ENCODE measurements at regions not wholly inside any gene's neighbourhood (a gene's known extent, or its start where the extent isn't known, plus 50 kb on each side); places are given as distances from the start of the nearest gene placed in this dataset.

GRCh38 chr7:136326045-136326609, 349.0 kb upstream of the MTPN start:
- no peak for DNase-seq (ENCODE audit: low read depth)

GRCh38 chr7:136325578-136325977, 348.4 kb upstream of the MTPN start:
- no peak for DNase-seq (ENCODE audit: low read depth)
- H3K4me3 ChIP-seq (ENCODE audit: low read depth, low read length), result no peak overlapping the region
- TF ChIP-seq, protein P1, sequence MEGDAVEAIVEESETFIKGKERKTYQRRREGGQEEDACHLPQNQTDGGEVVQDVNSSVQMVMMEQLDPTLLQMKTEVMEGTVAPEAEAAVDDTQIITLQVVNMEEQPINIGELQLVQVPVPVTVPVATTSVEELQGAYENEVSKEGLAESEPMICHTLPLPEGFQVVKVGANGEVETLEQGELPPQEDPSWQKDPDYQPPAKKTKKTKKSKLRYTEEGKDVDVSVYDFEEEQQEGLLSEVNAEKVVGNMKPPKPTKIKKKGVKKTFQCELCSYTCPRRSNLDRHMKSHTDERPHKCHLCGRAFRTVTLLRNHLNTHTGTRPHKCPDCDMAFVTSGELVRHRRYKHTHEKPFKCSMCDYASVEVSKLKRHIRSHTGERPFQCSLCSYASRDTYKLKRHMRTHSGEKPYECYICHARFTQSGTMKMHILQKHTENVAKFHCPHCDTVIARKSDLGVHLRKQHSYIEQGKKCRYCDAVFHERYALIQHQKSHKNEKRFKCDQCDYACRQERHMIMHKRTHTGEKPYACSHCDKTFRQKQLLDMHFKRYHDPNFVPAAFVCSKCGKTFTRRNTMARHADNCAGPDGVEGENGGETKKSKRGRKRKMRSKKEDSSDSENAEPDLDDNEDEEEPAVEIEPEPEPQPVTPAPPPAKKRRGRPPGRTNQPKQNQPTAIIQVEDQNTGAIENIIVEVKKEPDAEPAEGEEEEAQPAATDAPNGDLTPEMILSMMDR (conservative IDR thresholded peaks at IDR 0.05; ENCODE audit: low read depth, low read length), result no peak

More at GRCh38 chr7:136326045-136326609, 349.0 kb upstream of the MTPN start:
- TF ChIP-seq, protein P1 (conservative IDR thresholded peaks at IDR 0.05; ENCODE audit: low read depth, low read length), result no peak
- no peak overlapping the region for H3K4me3 ChIP-seq (ENCODE audit: low read depth, low read length)

DNA sequence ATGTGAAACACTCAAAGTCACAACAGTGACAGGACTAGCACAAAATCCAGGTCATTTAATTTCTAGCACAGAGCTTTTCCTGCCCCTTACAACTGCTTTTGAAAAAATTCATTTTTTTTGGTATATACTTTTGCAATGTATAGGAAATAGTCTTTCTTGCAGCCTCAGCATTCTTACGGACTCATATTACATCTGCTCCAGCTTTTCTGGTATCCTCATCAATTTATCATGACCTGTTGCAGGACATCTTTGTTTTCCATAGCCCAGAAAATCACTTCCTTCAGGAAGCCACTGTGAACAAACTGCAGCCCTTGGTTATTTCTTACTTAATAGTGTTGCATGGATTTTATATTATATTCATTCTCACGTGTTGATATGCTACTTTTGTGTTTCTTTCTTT, 347.9 kb upstream of the MTPN start:
- DNase-seq (ENCODE audit: low read depth), result no peak
- H3K4me3 ChIP-seq (ENCODE audit: low read depth, low read length), result no peak overlapping the region
- TF ChIP-seq, protein P1 (conservative IDR thresholded peaks at IDR 0.05; ENCODE audit: low read depth, low read length), result no peak

- DNase-seq (ENCODE audit: low read depth), result no peak
- TF ChIP-seq, protein P1 (conservative IDR thresholded peaks at IDR 0.05; ENCODE audit: low read depth, low read length), result no peak
- no peak overlapping the region for H3K4me3 ChIP-seq (ENCODE audit: low read depth, low read length)
Measured at GRCh38 chr7:136324073-136324704, 347.0 kb upstream of the MTPN start.

DNA sequence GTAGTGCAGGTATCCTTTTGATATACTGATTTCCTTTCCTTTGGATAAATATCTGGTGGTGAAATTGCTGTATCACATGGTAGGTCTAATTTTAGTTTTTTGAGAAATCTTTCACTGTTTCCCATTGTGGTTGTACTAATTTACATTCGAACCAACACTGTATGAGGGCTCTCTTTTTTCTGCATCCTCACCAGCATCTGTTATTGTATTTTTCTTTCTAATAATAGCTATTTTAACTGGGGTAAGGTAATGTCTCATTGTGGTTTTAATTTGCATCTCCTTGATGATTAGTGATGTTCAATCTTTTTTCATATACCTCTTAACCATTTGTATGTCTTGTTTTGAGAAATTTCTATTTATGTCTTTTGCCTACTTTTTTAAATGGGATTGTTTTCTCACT, 335.4 kb upstream of the MTPN start:
- no peak overlapping the region for H3K4me3 ChIP-seq (ENCODE audit: low read depth, low read length)
- TF ChIP-seq, protein P1 (conservative IDR thresholded peaks at IDR 0.05; ENCODE audit: low read depth, low read length), result no peak
- no peak for DNase-seq (ENCODE audit: low read depth)

GRCh38 chr7:136309407-136309806, 332.2 kb upstream of the MTPN start:
- TF ChIP-seq, protein P1 (conservative IDR thresholded peaks at IDR 0.05; ENCODE audit: low read depth, low read length), result no peak
- H3K4me3 ChIP-seq (ENCODE audit: low read depth, low read length), result no peak overlapping the region
- no peak for DNase-seq (ENCODE audit: low read depth)

GRCh38 chr7:136308230-136308629, 331.1 kb upstream of the MTPN start:
- H3K4me3 ChIP-seq (ENCODE audit: low read depth, low read length), result no peak overlapping the region
- TF ChIP-seq, protein P1 (conservative IDR thresholded peaks at IDR 0.05; ENCODE audit: low read depth, low read length), result no peak
- no peak for DNase-seq (ENCODE audit: low read depth)
